ENCODE measurements at regions not wholly inside any gene's neighbourhood (a gene's known extent, or its start where the extent isn't known, plus 50 kb on each side); places are given as distances from the start of the nearest gene placed in this dataset.

- peak overlapping the region; percentile 88 for H3K27ac Mint-ChIP-seq
- no peak for ATAC-seq
Measured at GRCh38 chr7:22676385-22676784, 50.6 kb upstream of the IL6 start.

GRCh38 chr7:22675917-22676343 is 51.1 kb upstream of the IL6 start:
- CTCF ChIA-PET = interaction anchor here (0.6 to 6.7 kb wide), 4 partner anchors 25 to 115 kb away, joined by 3 to 37 read pairs (median 4); partner anchors contain the start of gene IL6
- POLR2A ChIA-PET = interaction anchor here (0.6 kb wide), 2 partner anchors 146 to 1111 kb away, joined by 3 to 4 read pairs; no protein-coding TSS in a partner anchor
- Mint-ChIP-seq H3K36me3 (ENCODE audit: low read depth) (peaks cover 27% of the 10 kb centered on the region), H3K9me3 (ENCODE audit: insufficient read depth) (peaks cover 6% of the 10 kb centered on the region), H3K27ac (peak overlapping the region; percentile 76), H3K27me3 (ENCODE audit: low read depth) (no peaks in the 10 kb centered on the region), H3K4me1 (ENCODE audit: low read depth) (peaks cover 91% of the 10 kb centered on the region), H3K4me3 (peak overlapping the region; percentile 3)
- peak; percentile 71 for DNase-seq
- ATAC-seq = peak; percentile 51

More at GRCh38 chr7:22676385-22676784, 50.6 kb upstream of the IL6 start:
- POLR2A ChIA-PET = no interaction called here
- no peak for DNase-seq
- Mint-ChIP-seq H3K36me3 (ENCODE audit: low read depth) (peaks cover 29% of the 10 kb centered on the region), H3K4me1 (ENCODE audit: low read depth) (peaks cover 92% of the 10 kb centered on the region), H3K4me3 (peak overlapping the region; percentile 38), H3K27me3 (ENCODE audit: low read depth) (no peaks in the 10 kb centered on the region), H3K9me3 (ENCODE audit: insufficient read depth) (peaks cover 6% of the 10 kb centered on the region)
- CTCF ChIA-PET = interaction anchor here (1.0 to 6.7 kb wide), 3 partner anchors 25 to 116 kb away, joined by 3 to 37 read pairs (median 5); partner anchors contain the start of gene IL6

- Mint-ChIP-seq H3K4me3 (no peak overlapping the region), H3K4me1 (ENCODE audit: low read depth) (peaks cover 86% of the 10 kb centered on the region), H3K27me3 (ENCODE audit: low read depth) (peaks cover 1% of the 10 kb centered on the region), H3K27ac (peak overlapping the region; percentile 76), H3K36me3 (ENCODE audit: low read depth) (peaks cover 23% of the 10 kb centered on the region), H3K9me3 (ENCODE audit: insufficient read depth) (peaks cover 6% of the 10 kb centered on the region)
- DNase-seq (no peak), ATAC-seq (no peak)
- ChIA-PET POLR2A (interaction anchor here (0.6 kb wide), 2 partner anchors 146 to 1111 kb away, joined by 3 to 4 read pairs; no protein-coding TSS in a partner anchor), CTCF (interaction anchor here (0.6 to 6.7 kb wide), 4 partner anchors 26 to 115 kb away, joined by 3 to 37 read pairs (median 4); partner anchors contain the start of gene IL6)
Measured at GRCh38 chr7:22675421-22675820, 51.6 kb upstream of the IL6 start.

GRCh38 chr7:22672846-22673680 is 53.9 kb upstream of the IL6 start:
- ATAC-seq (peak; percentile 61), DNase-seq (peak; percentile 49)
- Mint-ChIP-seq H3K9me3 (ENCODE audit: insufficient read depth) (peaks cover 6% of the 10 kb centered on the region), H3K4me3 (peak overlapping the region; percentile 48), H3K4me1 (ENCODE audit: low read depth) (peaks cover 67% of the 10 kb centered on the region), H3K36me3 (ENCODE audit: low read depth) (peaks cover 20% of the 10 kb centered on the region), H3K27ac (peak overlapping the region; percentile 83), H3K27me3 (ENCODE audit: low read depth) (peaks cover 2% of the 10 kb centered on the region)
- ChIA-PET POLR2A (interaction anchor here (0.7 to 1.0 kb wide), 2 partner anchors 10 to 563 kb away, joined by 3 to 4 read pairs; no protein-coding TSS in a partner anchor), CTCF (interaction anchor here (1.4 to 4.0 kb wide), 4 partner anchors 8 to 54 kb away, joined by 4 to 32 read pairs (median 6); partner anchors contain the start of gene IL6)

- POLR2A ChIA-PET = interaction anchor here (1.0 kb wide), 1 partner anchor 26 kb away, joined by 3 read pairs; no protein-coding TSS in a partner anchor
- CTCF ChIA-PET = interaction anchor here (0.5 to 4.0 kb wide), 4 partner anchors 10 to 111 kb away, joined by 3 to 32 read pairs (median 5); partner anchors contain the start of gene IL6
- Mint-ChIP-seq H3K4me3 (no peak overlapping the region), H3K27ac (no peak overlapping the region), H3K36me3 (ENCODE audit: low read depth) (peaks cover 16% of the 10 kb centered on the region), H3K9me3 (ENCODE audit: insufficient read depth) (peaks cover 6% of the 10 kb centered on the region), H3K27me3 (ENCODE audit: low read depth) (peaks cover 2% of the 10 kb centered on the region), H3K4me1 (ENCODE audit: low read depth) (peaks cover 67% of the 10 kb centered on the region)
- no peak for DNase-seq
- no peak for ATAC-seq
Measured at GRCh38 chr7:22671177-22671879, 55.7 kb upstream of the IL6 start.

GRCh38 chr7:22670422-22670815 is 56.6 kb upstream of the IL6 start:
- H3K36me3 Mint-ChIP-seq (ENCODE audit: low read depth) = peaks cover 22% of the 10 kb centered on the region
- ATAC-seq (no peak), DNase-seq (no peak)
- H3K4me1 Mint-ChIP-seq (ENCODE audit: low read depth) = peaks cover 67% of the 10 kb centered on the region
- peaks cover 6% of the 10 kb centered on the region for H3K9me3 Mint-ChIP-seq (ENCODE audit: insufficient read depth)
- CTCF ChIA-PET = interaction anchor here (1.4 to 4.0 kb wide), 3 partner anchors 16 to 110 kb away, joined by 3 to 32 read pairs (median 3); partner anchors contain the start of gene IL6
- H3K4me3 Mint-ChIP-seq = no peak overlapping the region
- peaks cover 2% of the 10 kb centered on the region for H3K27me3 Mint-ChIP-seq (ENCODE audit: low read depth)
- POLR2A ChIA-PET = no interaction called here
- no peak overlapping the region for H3K27ac Mint-ChIP-seq

GRCh38 chr7:22669692-22670421 is 57.1 kb upstream of the IL6 start:
- ATAC-seq (no peak), DNase-seq (no peak)
- peaks cover 62% of the 10 kb centered on the region for H3K4me1 Mint-ChIP-seq (ENCODE audit: low read depth)
- H3K4me3 Mint-ChIP-seq = no peak overlapping the region
- peaks cover 2% of the 10 kb centered on the region for H3K27me3 Mint-ChIP-seq (ENCODE audit: low read depth)
- no peak overlapping the region for H3K27ac Mint-ChIP-seq
- POLR2A ChIA-PET = no interaction called here
- peaks cover 22% of the 10 kb centered on the region for H3K36me3 Mint-ChIP-seq (ENCODE audit: low read depth)
- CTCF ChIA-PET = interaction anchor here (1.4 to 4.0 kb wide), 3 partner anchors 15 to 109 kb away, joined by 3 to 32 read pairs (median 3); partner anchors contain the start of gene IL6
- peaks cover 6% of the 10 kb centered on the region for H3K9me3 Mint-ChIP-seq (ENCODE audit: insufficient read depth)

GRCh38 chr7:22668971-22669401 is 58.0 kb upstream of the IL6 start:
- Mint-ChIP-seq H3K27ac (no peak overlapping the region), H3K4me3 (no peak overlapping the region), H3K4me1 (ENCODE audit: low read depth) (peaks cover 56% of the 10 kb centered on the region), H3K36me3 (ENCODE audit: low read depth) (peaks cover 18% of the 10 kb centered on the region), H3K9me3 (ENCODE audit: insufficient read depth) (peaks cover 6% of the 10 kb centered on the region), H3K27me3 (ENCODE audit: low read depth) (peaks cover 2% of the 10 kb centered on the region)
- DNase-seq = no peak
- CTCF ChIA-PET = interaction anchor here (1.4 kb wide), 1 partner anchor 15 kb away, joined by 3 read pairs; no protein-coding TSS in a partner anchor
- POLR2A ChIA-PET = no interaction called here
- no peak for ATAC-seq

- DNase-seq = no peak
- ChIA-PET CTCF (no interaction called here), POLR2A (no interaction called here)
- H3K27ac Mint-ChIP-seq = no peak overlapping the region
- peaks cover 53% of the 10 kb centered on the region for H3K4me1 Mint-ChIP-seq (ENCODE audit: low read depth)
- no peak overlapping the region for H3K4me3 Mint-ChIP-seq
- H3K9me3 Mint-ChIP-seq (ENCODE audit: insufficient read depth) = no peaks in the 10 kb centered on the region
- no peak for ATAC-seq
- peaks cover 9% of the 10 kb centered on the region for H3K27me3 Mint-ChIP-seq (ENCODE audit: low read depth)
- peaks cover 9% of the 10 kb centered on the region for H3K36me3 Mint-ChIP-seq (ENCODE audit: low read depth)
Measured at GRCh38 chr7:22667562-22668239, 59.3 kb upstream of the IL6 start.

- CTCF ChIA-PET = no interaction called here
- Mint-ChIP-seq H3K27me3 (ENCODE audit: low read depth) (peaks cover 13% of the 10 kb centered on the region), H3K4me3 (no peak overlapping the region), H3K9me3 (ENCODE audit: insufficient read depth) (no peaks in the 10 kb centered on the region), H3K27ac (no peak overlapping the region), H3K36me3 (ENCODE audit: low read depth) (peaks cover 9% of the 10 kb centered on the region), H3K4me1 (ENCODE audit: low read depth) (peaks cover 52% of the 10 kb centered on the region)
- ATAC-seq (no peak), DNase-seq (no peak)
- POLR2A ChIA-PET = no interaction called here
Measured at GRCh38 chr7:22667187-22667561, 59.8 kb upstream of the IL6 start.

GRCh38 chr7:22666732-22667131 is 60.3 kb upstream of the IL6 start:
- Mint-ChIP-seq H3K36me3 (ENCODE audit: low read depth) (peaks cover 9% of the 10 kb centered on the region), H3K9me3 (ENCODE audit: insufficient read depth) (no peaks in the 10 kb centered on the region), H3K27ac (no peak overlapping the region), H3K27me3 (ENCODE audit: low read depth) (peaks cover 16% of the 10 kb centered on the region), H3K4me3 (no peak overlapping the region), H3K4me1 (ENCODE audit: low read depth) (peaks cover 48% of the 10 kb centered on the region)
- ATAC-seq (no peak), DNase-seq (no peak)
- CTCF ChIA-PET = no interaction called here
- POLR2A ChIA-PET = no interaction called here
